K562 (cell line): ENCODE measurements at regions not wholly inside any gene's neighbourhood (a gene's known extent, or its start where the extent isn't known, plus 50 kb on each side); places are given as distances from the start of the nearest gene placed in this dataset.

ENCODE experiments used
- BCLAF1 ChIP-seq, 2 experiments: fragments of 450-650 bp in 1 of 2; IDR thresholded peaks; 2 replicates each; pipeline ENCODE4 v1.6.1; 2011 to 2017; ENCODE audit warnings: low read depth in 2 of 2, antibody characterized with exemption in 1 of 2, borderline replicate concordance in 1 of 2, low read length in 1 of 2, mild to moderate bottlenecking in 1 of 2, mixed read lengths in 1 of 2; ENCODE audit not compliant: control insufficient read depth in 1 of 2
- CBFA2T3 ChIP-seq: fragments of 450-650 bp; IDR thresholded peaks from 2 replicates; pipeline ENCODE4 v1.6.1; 2017
- CBX5 ChIP-seq: IDR thresholded peaks from 2 replicates; pipeline ENCODE4 v1.6.1; 2014; ENCODE audit warnings: low read depth, borderline replicate concordance
- E2F6 ChIP-seq, 2 experiments: IDR thresholded peaks; 2 replicates each; pipeline ENCODE4 v1.6.1; 2011; ENCODE audit warnings: borderline replicate concordance in 1 of 2, control low read depth in 1 of 2, low read depth in 1 of 2, low read length in 1 of 2, mild to moderate bottlenecking in 1 of 2, mixed read lengths in 1 of 2, moderate library complexity in 1 of 2; ENCODE audit not compliant: insufficient read depth in 1 of 2, insufficient read length in 1 of 2, poor library complexity in 1 of 2, severe bottlenecking in 1 of 2; ENCODE audit errors: extremely low read depth in 1 of 2
- FOXJ2 ChIP-seq: fragments of 200-800 bp; sonication (Bioruptor generic); IDR thresholded peaks from 2 replicates; pipeline ENCODE4 v1.6.1; 2016; ENCODE audit warnings: missing genetic modification characterization, missing compliant biosample characterization
- HCFC1 ChIP-seq: IDR thresholded peaks from 2 replicates; pipeline ENCODE4 v1.6.1; 2012; ENCODE audit warnings: low read depth, low read length, improper control_type of control experiment
- HDAC3 ChIP-seq: fragments of 450-650 bp; IDR thresholded peaks from 2 replicates; pipeline ENCODE4 v1.6.1; 2018; ENCODE audit warnings: borderline replicate concordance, mild to moderate bottlenecking, moderate library complexity; ENCODE audit not compliant: partially characterized antibody
- LEF1 ChIP-seq: fragments of 450-650 bp; IDR thresholded peaks from 2 replicates; pipeline ENCODE4 v1.6.1; 2016; ENCODE audit warnings: mild to moderate bottlenecking
- MAFG ChIP-seq: fragments of 450-650 bp; conservative IDR thresholded peaks from 2 replicates; pipeline ENCODE4 v1.6.1; 2016; ENCODE audit warnings: missing genetic modification characterization, missing compliant biosample characterization
- MBD1 ChIP-seq: fragments of 250-450 bp; sonication (Bioruptor Pico); IDR thresholded peaks from 2 replicates; pipeline ENCODE4 v1.8.0; 2022; ENCODE audit warnings: inconsistent platforms
- NCOR1 ChIP-seq: fragments of 450-650 bp; IDR thresholded peaks from 2 replicates; pipeline ENCODE4 v1.6.1; 2016; ENCODE audit warnings: mild to moderate bottlenecking, moderate library complexity
- RB1 ChIP-seq: fragments of 450-650 bp; IDR thresholded peaks from 2 replicates; pipeline ENCODE4 v1.6.1; 2017; ENCODE audit warnings: low read depth, mild to moderate bottlenecking
- RNF2 ChIP-seq: sonication (generic); IDR thresholded peaks from 2 replicates; pipeline ENCODE4 v1.6.1; 2016
- TAF1 ChIP-seq: IDR thresholded peaks from 2 replicates; pipeline ENCODE4 v1.6.1; 2011; ENCODE audit warnings: mild to moderate bottlenecking, low read length, moderate library complexity; ENCODE audit not compliant: insufficient read depth, control insufficient read depth, severe bottlenecking; ENCODE audit errors: extremely low read depth
- YBX1 ChIP-seq: fragments of 450-650 bp; IDR thresholded peaks from 2 replicates; pipeline ENCODE4 v1.7.1; 2016; ENCODE audit warnings: mild to moderate bottlenecking
- ZBTB33 ChIP-seq: sonication (generic); formaldehyde crosslinking; IDR thresholded peaks from 2 replicates; pipeline ENCODE4 v1.8.1; 2023; ENCODE audit warnings: mild to moderate bottlenecking, missing genetic modification reagents
- ZNF134 ChIP-seq: fragments of 250-450 bp; sonication (Bioruptor Pico); conservative IDR thresholded peaks from 2 replicates; pipeline ENCODE4 v1.4.0; 2020
- ZNF197 ChIP-seq: fragments of 200-800 bp; sonication (Bioruptor generic); IDR thresholded peaks from 2 replicates; pipeline ENCODE4 v1.6.1; 2016; ENCODE audit warnings: low read depth, missing genetic modification characterization, missing compliant biosample characterization
- ZNF639 ChIP-seq, 2 experiments: fragments of 200-800 bp in 1 of 2; sonication (Bioruptor generic) in 1 of 2; sonication (generic) in 1 of 2; formaldehyde crosslinking in 1 of 2; IDR thresholded peaks in 1 of 2; conservative IDR thresholded peaks in 1 of 2; 2 replicates each; pipeline versions ENCODE4 v1.5.0 to v1.6.1; 2016 to 2020; ENCODE audit warnings: missing compliant biosample characterization in 1 of 2, missing genetic modification characterization in 1 of 2, missing genetic modification reagents in 1 of 2

- TF ChIP-seq TAF1, result peak; percentile 49
- peak; percentile 65 for TF ChIP-seq ZBTB33 (CRISPR knock-in tag)
- no peak for TF ChIP-seq ZNF134 (CRISPR knock-in tag)
- TF ChIP-seq MAFG, result peak; percentile 78
- TF ChIP-seq RNF2, result peak; percentile 99
- TF ChIP-seq ZNF197 (CRISPR knock-in tag), result peak; percentile 37; the same call in 1 of the 2 replicates
- TF ChIP-seq ZNF639 (CRISPR knock-in tag; conservative IDR thresholded peaks at IDR 0.05 in 1 of 2, IDR thresholded peaks at IDR 0.05 in 1 of 2), result no peak
- TF ChIP-seq E2F6 (IDR thresholded peaks at IDR 0.05; ENCODE audit: borderline replicate concordance in 1 of 2, extremely low read depth in 1 of 2, insufficient read depth in 1 of 2, insufficient read length in 1 of 2, low read depth in 1 of 2, low read length in 1 of 2, poor library complexity in 1 of 2, severe bottlenecking in 1 of 2), result peak in 1 of 2 experiments; percentile 16
- TF ChIP-seq CBFA2T3, result peak; percentile 99
- TF ChIP-seq LEF1, result peak; percentile 97
- peak in 1 of 2 experiments; percentile 56; a peak in 1 of 4 replicates for TF ChIP-seq BCLAF1 (IDR thresholded peaks at IDR 0.05; ENCODE audit: borderline replicate concordance in 1 of 2, control insufficient read depth in 1 of 2, low read depth in 2 of 2, low read length in 1 of 2)
- TF ChIP-seq HCFC1, result no peak
- no peak for TF ChIP-seq RB1
- TF ChIP-seq FOXJ2, result peak; percentile 77; the same call in 1 of the 2 replicates
- peak; percentile 85; the same call in 1 of the 2 replicates for TF ChIP-seq CBX5
- TF ChIP-seq NCOR1, result peak; percentile 94
- TF ChIP-seq HDAC3, result peak; percentile 88
- TF ChIP-seq MBD1 (CRISPR knock-in tag), result no peak
- no peak for TF ChIP-seq YBX1
These were observed 1173.1 kb upstream of the ZEB2 start (continued) for GRCh38 chr2:145692971-145693478.
